HepG2 (cell line): ENCODE measurements at regions not wholly inside any gene's neighbourhood (a gene's known extent, or its start where the extent isn't known, plus 50 kb on each side); places are given as distances from the start of the nearest gene placed in this dataset.

Experiments used
- ATAC-seq: fragments of 200-7000 bp; cut with Tn5 transposase; 3 replicates; pipeline ENCODE4 v1.9.1; 2020; ENCODE audit warnings: mild to moderate bottlenecking, moderate library complexity
- BruUV-seq: library from RNA; stranded (reverse); fragments of 400-500 nt; replicated peaks from 2 replicates; lab custom pipeline; 2021; lab: Mats Ljungman, UMichigan
- CTCF ChIA-PET: fragments of 300-600 bp; formaldehyde crosslinking; extraction: SDS; loops from one replicate; lab custom pipeline; 2021; ENCODE audit warnings: low total read pairs, inconsistent platforms, low intra/inter-chr PET ratio; lab: Yijun Ruan, JAX
- POLR2A ChIA-PET: fragments of 350-600 bp; sonication (Branson Sonifier 250); formaldehyde crosslinking; loops from one replicate; lab custom pipeline; 2020; ENCODE audit warnings: antibody characterized with exemption, inconsistent platforms; lab: Yijun Ruan, JAX
- DNase-seq: peaks from one replicate; pipeline ENCODE4 v3.0.0-alpha.2; 2015; ENCODE audit warnings: low spot score
- FAIRE-seq: peaks from 3 replicates; lab custom pipeline; 2011; peaks lifted over from hg19 to GRCh38; lab: Jason Lieb, UNC
- H2AFZ ChIP-seq: one replicate; pipeline ENCODE4 v1.6.1; 2011; ENCODE audit warnings: low read length, inconsistent platforms
- H3K27ac ChIP-seq: fragments of 300-600 bp; 3 replicates; pipeline ENCODE4 v1.8.0; 2011; ENCODE audit warnings: mixed run types, mild to moderate bottlenecking, mixed read lengths, low read length, inconsistent platforms; ENCODE audit not compliant: insufficient read depth; ENCODE audit errors: extremely low read length
- H3K27me3 ChIP-seq, 2 experiments: fragments of 200-600 bp in 1 of 2; 2 replicates in 1 of 2; 3 replicates in 1 of 2; pipeline versions ENCODE4 v1.6.0 to v1.8.0; 2011; ENCODE audit warnings: low read length in 2 of 2, mild to moderate bottlenecking in 2 of 2, moderate library complexity in 2 of 2, inconsistent platforms in 1 of 2; ENCODE audit not compliant: insufficient read depth in 2 of 2, control insufficient read depth in 1 of 2
- H3K36me3 ChIP-seq, 2 experiments: fragments of 200-600 bp in 1 of 2; replicated peaks in 1 of 2; 2 replicates in 1 of 2; 3 replicates in 1 of 2; pipeline versions ENCODE4 v1.5.1 to v1.8.0; 2011; ENCODE audit warnings: low read length in 2 of 2, inconsistent platforms in 1 of 2; ENCODE audit not compliant: insufficient read depth in 2 of 2, control insufficient read depth in 1 of 2
- H3K4me1 ChIP-seq: 2 replicates; pipeline ENCODE4 v1.5.1; 2012; ENCODE audit warnings: low read length, inconsistent platforms; ENCODE audit not compliant: insufficient read depth
- H3K4me2 ChIP-seq: 2 replicates; pipeline ENCODE4 v1.6.0; 2011; ENCODE audit warnings: low read depth, low read length, inconsistent platforms
- H3K4me3 ChIP-seq, 3 experiments: fragments of 200-600 bp in 1 of 3; sonication (generic), shearing (Covaris generic) in 1 of 3; replicated peaks in 1 of 3; 2 replicates each; pipeline ENCODE4 v1.5.1; 2011 to 2016; ENCODE audit warnings: low read length in 3 of 3, inconsistent platforms in 2 of 3, low read depth in 2 of 3, mild to moderate bottlenecking in 2 of 3, control low read depth in 1 of 3, mixed read lengths in 1 of 3; ENCODE audit not compliant: insufficient read depth in 1 of 3
- H3K79me2 ChIP-seq: one replicate; pipeline ENCODE4 v1.6.1; 2011; ENCODE audit warnings: low read length, inconsistent platforms; ENCODE audit not compliant: insufficient read depth
- H3K9ac ChIP-seq: 2 replicates; pipeline ENCODE4 v1.6.0; 2011; ENCODE audit warnings: mild to moderate bottlenecking, low read depth, low read length, inconsistent platforms; ENCODE audit not compliant: insufficient read depth
- H3K9me3 ChIP-seq: 2 replicates; pipeline ENCODE4 v1.5.1; 2012; ENCODE audit warnings: mild to moderate bottlenecking, low read length
- H4K20me1 ChIP-seq: 2 replicates; pipeline ENCODE4 v1.6.0; 2011; ENCODE audit warnings: inconsistent platforms, mild to moderate bottlenecking, low read length, moderate library complexity; ENCODE audit not compliant: insufficient read depth
- ATF5 ChIP-seq: sonication (generic); formaldehyde crosslinking; IDR thresholded peaks from 2 replicates; pipeline ENCODE4 v1.4.0; 2020; ENCODE audit warnings: mild to moderate bottlenecking, low read depth, missing genetic modification reagents
- GLI4 ChIP-seq: sonication (generic); formaldehyde crosslinking; IDR thresholded peaks from 2 replicates; pipeline ENCODE4 v1.5.1; 2020; ENCODE audit warnings: missing genetic modification reagents, mild to moderate bottlenecking, moderate library complexity, borderline replicate concordance
- HNRNPK ChIP-seq: fragments of 200-400 bp; formaldehyde crosslinking; IDR thresholded peaks from 2 replicates; pipeline ENCODE4 v1.6.1; 2018; ENCODE audit warnings: low read length, low read depth, moderate library complexity, mild to moderate bottlenecking; ENCODE audit not compliant: poor library complexity, severe bottlenecking
- KDM5A ChIP-seq: fragments of 200-600 bp; sonication (generic); IDR thresholded peaks from 2 replicates; pipeline ENCODE4 v1.7.0; 2018; ENCODE audit warnings: antibody characterized with exemption, mild to moderate bottlenecking, low read length, borderline replicate concordance
- KDM6A ChIP-seq: IDR thresholded peaks from 2 replicates; pipeline ENCODE4 v1.6.1; 2016; ENCODE audit warnings: low read depth
- MAFK ChIP-seq, 2 experiments: IDR thresholded peaks in 1 of 2; conservative IDR thresholded peaks in 1 of 2; 2 replicates each; pipeline ENCODE4 v1.6.1; 2011; ENCODE audit warnings: improper control_type of control experiment in 2 of 2, low read length in 2 of 2
- MED13 ChIP-seq: sonication (generic); formaldehyde crosslinking; IDR thresholded peaks from 2 replicates; pipeline ENCODE4 v1.5.0; 2020; ENCODE audit warnings: missing genetic modification reagents
- TAF1 ChIP-seq: sonication (generic); formaldehyde crosslinking; IDR thresholded peaks from 2 replicates; pipeline ENCODE4 v1.4.0; 2020; ENCODE audit warnings: missing genetic modification reagents
- ZFP36L1 ChIP-seq: sonication (generic); formaldehyde crosslinking; IDR thresholded peaks from 2 replicates; pipeline ENCODE4 v1.8.0; 2022; ENCODE audit warnings: mild to moderate bottlenecking, missing genetic modification reagents, moderate library complexity
- ZNF160 ChIP-seq: sonication (generic); formaldehyde crosslinking; IDR thresholded peaks from 2 replicates; pipeline ENCODE4 v1.8.0; 2022; ENCODE audit warnings: mild to moderate bottlenecking, inconsistent platforms, missing genetic modification reagents
- ZNF276 ChIP-seq: sonication (generic); formaldehyde crosslinking; IDR thresholded peaks from 2 replicates; pipeline ENCODE4 v1.4.0; 2020; ENCODE audit warnings: mild to moderate bottlenecking, low read depth, missing genetic modification reagents
- ZNF597 ChIP-seq: sonication (generic); formaldehyde crosslinking; IDR thresholded peaks from 2 replicates; pipeline ENCODE4 v1.5.0; 2020; ENCODE audit warnings: missing genetic modification reagents
- ZNF768 ChIP-seq: sonication (generic); formaldehyde crosslinking; IDR thresholded peaks from 2 replicates; pipeline ENCODE4 v1.4.0; 2020; ENCODE audit warnings: missing genetic modification reagents
- WGBS: methylation state at CpG from one replicate; pipeline ENCODE4 v1.1.6; 2017; ENCODE audit warnings: low lambda C conversion rate; 5-methylcytosine and 5-hydroxymethylcytosine counted together
- in situ Hi-C: cut with HindIII; loops from 2 replicates; pipeline ENCODE4 v1.10.0; 2017; ENCODE audit warnings: low pct_unique_long_range_greater_than_20kb; ENCODE audit not compliant: extremely low pct_ligation_motif_present
- intact Hi-C: fragments of 100-400 bp; cut with micrococcal nuclease; formaldehyde crosslinking; loops from one replicate; pipeline ENCODE4 v1.10.0; 2022; ENCODE audit not compliant: unreplicated experiment
- TF ChIP-seq, protein P1 (sequence below): sonication (generic); formaldehyde crosslinking; IDR thresholded peaks from 2 replicates; pipeline ENCODE4 v1.5.1; 2020; ENCODE audit warnings: mild to moderate bottlenecking, missing genetic modification reagents, moderate library complexity
- TF ChIP-seq, protein P2 (sequence below): sonication (generic); formaldehyde crosslinking; IDR thresholded peaks from 2 replicates; pipeline ENCODE4 v1.8.0; 2022; ENCODE audit warnings: mild to moderate bottlenecking, missing genetic modification reagents, moderate library complexity

GRCh38 chr9:3040761-3041160, 196.9 kb upstream of the PUM3 start (continued):
- no peak for TF ChIP-seq ZNF276 (CRISPR knock-in tag)

DNA sequence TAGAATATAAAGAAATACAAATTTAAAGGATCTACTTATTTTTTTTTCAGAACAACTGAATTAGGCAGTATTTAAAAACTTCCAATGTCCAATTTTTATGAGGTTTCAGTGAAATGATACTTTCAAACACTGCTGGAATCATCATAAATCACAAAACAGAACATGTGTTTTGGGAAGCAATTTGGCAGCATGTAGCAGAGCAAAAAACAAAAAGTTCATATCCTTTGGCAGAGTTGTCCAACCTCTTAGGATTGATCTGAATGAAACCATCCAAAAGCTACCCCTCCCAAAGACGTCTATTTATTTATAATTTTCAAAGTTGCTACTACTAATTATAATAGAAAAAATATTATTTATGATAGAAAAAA, 192.4 kb upstream of the PUM3 start:
- ChIA-PET CTCF (no interaction called here), POLR2A (no interaction called here)
- in situ Hi-C loops (no loop called here), intact Hi-C loops (no loop called here)
- no peaks in the 10 kb centered on the region for H4K20me1 ChIP-seq
- no peak overlapping the region for H3K9ac ChIP-seq
- ATAC-seq (no peak), DNase-seq (no peak), FAIRE-seq (no peak)
- 2% methylated on average over 1 of the region's 1 CpG for WGBS
- no peak overlapping the region for H3K4me2 ChIP-seq
- BruUV-seq: no TSS peak
- H2AFZ ChIP-seq: no peak overlapping the region
- H3K36me3 ChIP-seq: no peaks in the 10 kb centered on the region
- no peak overlapping the region for H3K4me3 ChIP-seq
- H3K27me3 ChIP-seq: no peaks in the 10 kb centered on the region
- no peaks in the 10 kb centered on the region for H3K9me3 ChIP-seq
- H3K79me2 ChIP-seq: no peaks in the 10 kb centered on the region
- no peaks in the 10 kb centered on the region for H3K4me1 ChIP-seq
- no peak overlapping the region for H3K27ac ChIP-seq
- TF ChIP-seq ZFP36L1 (CRISPR knock-in tag) (no peak), KDM5A (no peak), ZNF160 (CRISPR knock-in tag) (no peak), HNRNPK (no peak), ATF5 (CRISPR knock-in tag) (no peak), ZNF768 (CRISPR knock-in tag) (no peak), ZNF597 (CRISPR knock-in tag) (no peak), MED13 (no peak), KDM6A (CRISPR knock-in tag) (no peak), TAF1 (CRISPR knock-in tag) (no peak), GLI4 (CRISPR knock-in tag) (no peak), MAFK (conservative IDR thresholded peaks at IDR 0.05 in 1 of 2, IDR thresholded peaks at IDR 0.05 in 1 of 2; ENCODE audit: low read length in 2 of 2) (no peak)
- TF ChIP-seq, protein P1, sequence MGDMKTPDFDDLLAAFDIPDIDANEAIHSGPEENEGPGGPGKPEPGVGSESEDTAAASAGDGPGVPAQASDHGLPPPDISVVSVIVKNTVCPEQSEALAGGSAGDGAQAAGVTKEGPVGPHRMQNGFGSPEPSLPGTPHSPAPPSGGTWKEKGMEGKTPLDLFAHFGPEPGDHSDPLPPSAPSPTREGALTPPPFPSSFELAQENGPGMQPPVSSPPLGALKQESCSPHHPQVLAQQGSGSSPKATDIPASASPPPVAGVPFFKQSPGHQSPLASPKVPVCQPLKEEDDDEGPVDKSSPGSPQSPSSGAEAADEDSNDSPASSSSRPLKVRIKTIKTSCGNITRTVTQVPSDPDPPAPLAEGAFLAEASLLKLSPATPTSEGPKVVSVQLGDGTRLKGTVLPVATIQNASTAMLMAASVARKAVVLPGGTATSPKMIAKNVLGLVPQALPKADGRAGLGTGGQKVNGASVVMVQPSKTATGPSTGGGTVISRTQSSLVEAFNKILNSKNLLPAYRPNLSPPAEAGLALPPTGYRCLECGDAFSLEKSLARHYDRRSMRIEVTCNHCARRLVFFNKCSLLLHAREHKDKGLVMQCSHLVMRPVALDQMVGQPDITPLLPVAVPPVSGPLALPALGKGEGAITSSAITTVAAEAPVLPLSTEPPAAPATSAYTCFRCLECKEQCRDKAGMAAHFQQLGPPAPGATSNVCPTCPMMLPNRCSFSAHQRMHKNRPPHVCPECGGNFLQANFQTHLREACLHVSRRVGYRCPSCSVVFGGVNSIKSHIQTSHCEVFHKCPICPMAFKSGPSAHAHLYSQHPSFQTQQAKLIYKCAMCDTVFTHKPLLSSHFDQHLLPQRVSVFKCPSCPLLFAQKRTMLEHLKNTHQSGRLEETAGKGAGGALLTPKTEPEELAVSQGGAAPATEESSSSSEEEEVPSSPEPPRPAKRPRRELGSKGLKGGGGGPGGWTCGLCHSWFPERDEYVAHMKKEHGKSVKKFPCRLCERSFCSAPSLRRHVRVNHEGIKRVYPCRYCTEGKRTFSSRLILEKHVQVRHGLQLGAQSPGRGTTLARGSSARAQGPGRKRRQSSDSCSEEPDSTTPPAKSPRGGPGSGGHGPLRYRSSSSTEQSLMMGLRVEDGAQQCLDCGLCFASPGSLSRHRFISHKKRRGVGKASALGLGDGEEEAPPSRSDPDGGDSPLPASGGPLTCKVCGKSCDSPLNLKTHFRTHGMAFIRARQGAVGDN (CRISPR knock-in tag): no peak
- TF ChIP-seq, protein P2, sequence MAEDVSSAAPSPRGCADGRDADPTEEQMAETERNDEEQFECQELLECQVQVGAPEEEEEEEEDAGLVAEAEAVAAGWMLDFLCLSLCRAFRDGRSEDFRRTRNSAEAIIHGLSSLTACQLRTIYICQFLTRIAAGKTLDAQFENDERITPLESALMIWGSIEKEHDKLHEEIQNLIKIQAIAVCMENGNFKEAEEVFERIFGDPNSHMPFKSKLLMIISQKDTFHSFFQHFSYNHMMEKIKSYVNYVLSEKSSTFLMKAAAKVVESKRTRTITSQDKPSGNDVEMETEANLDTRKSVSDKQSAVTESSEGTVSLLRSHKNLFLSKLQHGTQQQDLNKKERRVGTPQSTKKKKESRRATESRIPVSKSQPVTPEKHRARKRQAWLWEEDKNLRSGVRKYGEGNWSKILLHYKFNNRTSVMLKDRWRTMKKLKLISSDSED (CRISPR knock-in tag): no peak
